Hematopoietic multipotent progenitor cell treated with erythropoietin and hydrocortisone succinate and interleukin-3 and kit ligand, for 15 days (in vitro differentiated cells): ENCODE measurements at regions not wholly inside any gene's neighbourhood (a gene's known extent, or its start where the extent isn't known, plus 50 kb on each side); places are given as distances from the start of the nearest gene placed in this dataset.
"Not testable (repeated sequence)": the region's sequence is repeated elsewhere in the genome, so short reads cannot be mapped to it uniquely, and the experiment has no call there.

Experiments used
- DNase-seq: peaks from one replicate; pipeline ENCODE4 v3.0.0-alpha.2; 2015; ENCODE audit warnings: low spot score

DNA sequence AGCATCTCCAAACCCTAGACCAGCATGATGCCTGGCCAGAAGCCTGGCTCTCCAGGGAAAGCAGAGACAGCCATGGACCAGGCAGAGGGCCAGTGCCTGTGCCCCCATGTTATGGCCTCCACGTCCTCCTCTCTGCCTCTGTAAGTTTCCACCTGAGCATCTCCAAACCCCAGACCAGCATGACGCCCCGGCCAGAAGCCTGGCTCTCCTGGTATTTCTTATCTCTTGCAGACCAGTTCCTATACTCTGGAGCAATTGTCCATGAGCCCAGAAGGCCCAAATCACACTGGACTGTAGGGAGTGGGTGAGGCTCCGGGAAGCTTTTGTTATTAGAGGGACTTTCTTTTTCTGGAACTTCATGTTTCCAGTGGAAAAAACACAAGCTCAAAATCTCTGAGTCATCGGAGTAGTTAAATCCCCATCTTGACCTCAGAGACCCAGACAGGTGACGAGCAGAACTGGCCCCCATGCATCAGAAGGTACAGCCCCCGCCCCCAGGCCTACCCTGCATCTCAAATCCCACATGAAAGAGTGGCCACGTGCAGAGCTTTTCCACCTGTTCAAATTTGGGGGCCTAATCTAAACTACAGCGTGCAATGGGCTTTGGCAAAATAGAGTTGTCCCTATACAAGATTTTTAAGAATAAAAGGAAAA lies 110.2 kb upstream of the FOXQ1 start:
- no peak for DNase-seq

DNA sequence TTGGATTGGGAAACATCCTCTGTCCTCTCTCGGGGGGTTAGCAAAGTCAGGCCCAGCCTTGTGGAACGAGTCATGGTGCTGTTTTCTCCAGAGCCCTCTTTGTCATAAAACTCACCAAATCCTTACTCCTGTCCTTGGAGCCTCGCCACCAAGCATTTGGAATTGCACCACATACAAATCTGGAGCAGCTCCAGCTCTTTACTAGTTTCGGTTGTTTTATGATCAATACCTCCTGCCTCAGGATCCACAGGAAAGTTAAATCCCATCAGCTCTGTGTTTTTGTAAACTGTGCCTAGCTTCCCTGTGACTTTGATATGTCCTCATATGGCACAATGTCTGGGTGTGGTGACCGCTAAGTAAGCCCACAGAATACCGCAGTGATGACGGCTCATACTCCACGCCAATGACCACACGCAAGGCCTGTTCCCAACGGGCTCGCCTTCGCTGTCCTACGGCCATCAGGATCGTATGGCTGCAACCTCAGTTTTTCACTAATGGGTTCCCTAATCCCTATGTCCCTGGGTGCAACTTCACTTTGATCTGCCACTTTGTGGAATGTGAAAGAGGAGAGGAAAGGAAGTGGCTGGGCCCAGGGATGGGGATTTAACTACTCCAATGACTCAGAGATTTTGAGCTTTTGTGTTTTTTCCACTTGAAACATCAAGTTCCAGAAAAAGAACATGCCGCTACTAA lies 111.3 kb upstream of the FOXQ1 start:
- DNase-seq: no peak

DNA sequence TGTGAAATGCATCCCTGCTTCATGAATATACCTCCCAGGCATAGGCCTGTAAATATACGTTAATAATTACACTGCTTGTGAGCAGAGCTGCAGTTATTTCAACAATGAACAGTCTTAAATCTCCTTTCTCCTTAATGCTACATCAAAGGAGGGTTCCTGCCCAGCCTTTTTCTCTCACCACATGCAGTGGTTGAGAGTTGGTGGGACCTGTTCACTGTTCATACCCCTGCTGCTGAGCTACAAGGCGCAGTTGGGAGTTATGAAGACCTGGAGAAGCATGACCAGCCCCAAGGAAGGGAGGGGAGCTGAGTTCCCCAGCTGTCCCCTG lies 111.9 kb upstream of the FOXQ1 start:
- no peak for DNase-seq

DNA sequence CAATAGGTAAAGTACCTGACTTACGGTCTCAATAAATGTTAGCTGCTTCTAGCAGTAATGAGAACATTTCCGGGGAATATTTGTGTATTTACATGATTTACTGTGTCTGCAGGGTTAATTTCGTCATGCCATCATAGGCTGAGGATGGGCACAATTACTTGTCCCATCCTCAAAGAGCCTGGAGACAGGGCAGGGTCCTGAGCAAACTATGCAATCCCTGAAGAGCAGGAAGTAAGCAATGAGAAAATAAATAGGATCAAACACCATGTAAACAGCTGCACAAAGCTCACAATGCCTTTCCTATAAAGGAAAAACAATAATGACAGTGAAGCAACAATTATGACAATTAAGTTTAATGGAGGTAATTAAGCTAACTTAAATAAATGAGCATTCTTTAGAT lies 114.6 kb upstream of the FOXQ1 start:
- no peak for DNase-seq

DNA sequence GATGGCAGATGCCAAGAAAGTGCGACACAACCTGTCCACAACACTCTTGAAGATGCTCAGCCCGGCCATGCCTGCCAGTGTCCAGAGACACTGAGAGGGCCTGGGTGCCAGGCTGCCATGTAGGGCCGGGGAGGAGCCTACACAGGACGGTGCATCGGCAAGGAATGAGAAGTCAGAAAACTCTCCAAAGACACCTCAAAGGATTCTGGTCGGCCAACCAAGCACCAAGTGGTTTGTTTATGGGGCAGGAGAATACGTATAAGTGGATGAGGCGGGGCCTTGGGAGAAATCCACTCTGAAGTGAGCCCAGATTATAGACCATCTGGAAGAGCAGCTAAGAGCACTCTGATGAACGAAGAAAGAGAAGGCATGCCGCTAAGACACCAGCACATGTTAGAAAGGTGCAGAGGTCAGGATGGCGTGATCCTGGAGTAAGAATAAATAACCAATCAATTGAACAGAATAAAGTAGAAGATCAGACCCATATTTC lies 120.7 kb upstream of the FOXQ1 start:
- no peak for DNase-seq

DNA sequence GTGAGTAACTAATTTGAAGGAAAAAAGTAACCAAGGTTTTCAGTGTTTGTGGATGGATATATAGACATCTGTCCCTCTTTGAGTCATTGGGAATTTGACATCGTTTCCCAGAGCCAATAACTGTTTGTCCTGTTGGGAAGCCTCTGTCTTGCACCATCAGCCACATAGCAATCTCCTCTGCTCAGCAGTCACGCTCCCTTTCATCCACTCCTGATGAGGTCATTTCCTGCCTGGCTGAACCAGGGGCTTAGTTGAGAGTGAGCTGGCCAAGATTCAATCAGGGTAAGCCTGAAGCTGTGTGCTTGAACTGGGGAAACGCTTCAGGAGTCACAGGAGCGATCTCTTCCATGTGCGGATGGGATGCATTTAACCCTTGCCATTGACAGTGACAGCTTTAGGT lies 121.5 kb upstream of the FOXQ1 start:
- DNase-seq: no peak

DNA sequence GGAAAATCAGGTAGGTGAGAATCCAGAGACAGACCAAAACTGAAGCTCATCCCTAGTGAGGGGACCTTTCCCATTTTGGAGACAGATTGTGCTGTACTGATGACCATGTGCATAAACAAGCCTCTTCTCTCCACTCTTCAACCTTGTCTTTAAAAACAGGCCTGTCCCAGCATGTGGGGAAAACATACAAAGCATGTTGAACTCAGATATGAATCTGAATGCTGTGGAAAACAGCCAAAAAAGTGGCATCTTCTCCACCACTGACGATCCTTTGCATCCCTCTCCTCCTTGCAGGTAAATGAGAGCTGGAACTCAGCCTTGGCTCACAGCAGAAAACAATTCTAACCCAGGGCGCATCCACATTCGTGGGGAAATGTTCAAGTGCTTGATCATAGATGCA lies 123.7 kb upstream of the FOXQ1 start:
- no peak for DNase-seq

DNA sequence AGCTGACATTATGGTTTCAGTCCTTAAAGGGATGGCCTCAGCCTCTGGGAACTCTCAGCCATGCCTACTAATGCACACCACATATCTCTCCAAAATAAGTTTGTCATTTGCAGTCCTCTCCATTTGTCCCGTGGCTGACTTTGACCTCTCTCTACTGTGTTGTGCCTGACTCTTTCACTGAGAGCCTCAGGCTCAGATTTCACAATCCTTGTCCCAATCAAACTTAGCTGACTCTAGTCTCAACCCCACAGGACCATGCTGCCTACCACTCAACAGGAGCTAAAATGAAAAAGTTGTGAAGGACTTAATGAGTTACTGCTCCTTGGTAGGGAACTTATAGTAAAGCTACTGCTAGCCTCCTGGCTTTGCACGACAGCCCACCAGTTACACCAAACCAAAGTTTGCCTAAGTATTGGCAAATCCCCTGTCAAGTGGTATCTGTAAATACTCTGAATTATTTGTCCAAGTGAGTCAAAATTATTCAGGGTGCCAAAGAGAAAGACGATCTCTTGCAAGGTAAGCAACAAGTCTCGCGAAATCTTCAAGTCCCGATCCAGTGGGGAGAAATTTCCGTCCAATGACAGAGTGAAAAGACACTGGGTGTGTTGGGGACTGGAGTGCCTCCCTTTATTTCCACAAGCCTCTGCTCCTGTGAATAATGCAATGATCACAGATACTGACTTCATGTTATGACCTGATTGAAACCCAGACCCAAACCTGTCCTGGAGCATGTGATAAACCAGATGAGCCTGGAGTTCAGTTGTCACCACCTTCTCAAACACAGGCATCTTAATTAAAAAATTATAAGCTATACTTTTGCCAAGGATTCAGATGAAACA lies 124.4 kb upstream of the FOXQ1 start:
- DNase-seq: no peak

DNA sequence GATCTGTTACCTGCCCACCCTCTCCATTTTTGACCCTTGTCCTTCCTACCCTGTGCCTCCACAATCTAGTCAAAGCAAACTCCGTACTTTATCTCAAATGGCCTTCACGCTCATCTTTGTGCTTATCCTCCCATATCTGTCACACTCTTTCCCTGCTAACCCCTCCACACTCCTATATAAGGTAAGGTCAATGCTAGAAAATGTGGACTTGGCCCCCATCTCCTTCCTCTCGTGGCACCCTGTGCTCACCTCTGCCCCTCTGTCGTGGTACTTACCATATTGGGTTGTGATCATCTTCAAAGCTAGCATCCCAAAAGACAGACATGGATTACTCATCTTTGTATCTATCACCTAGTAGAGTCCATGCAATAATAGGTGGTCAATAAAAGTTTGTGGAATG lies 127.6 kb upstream of the FOXQ1 start:
- DNase-seq: no peak

DNA sequence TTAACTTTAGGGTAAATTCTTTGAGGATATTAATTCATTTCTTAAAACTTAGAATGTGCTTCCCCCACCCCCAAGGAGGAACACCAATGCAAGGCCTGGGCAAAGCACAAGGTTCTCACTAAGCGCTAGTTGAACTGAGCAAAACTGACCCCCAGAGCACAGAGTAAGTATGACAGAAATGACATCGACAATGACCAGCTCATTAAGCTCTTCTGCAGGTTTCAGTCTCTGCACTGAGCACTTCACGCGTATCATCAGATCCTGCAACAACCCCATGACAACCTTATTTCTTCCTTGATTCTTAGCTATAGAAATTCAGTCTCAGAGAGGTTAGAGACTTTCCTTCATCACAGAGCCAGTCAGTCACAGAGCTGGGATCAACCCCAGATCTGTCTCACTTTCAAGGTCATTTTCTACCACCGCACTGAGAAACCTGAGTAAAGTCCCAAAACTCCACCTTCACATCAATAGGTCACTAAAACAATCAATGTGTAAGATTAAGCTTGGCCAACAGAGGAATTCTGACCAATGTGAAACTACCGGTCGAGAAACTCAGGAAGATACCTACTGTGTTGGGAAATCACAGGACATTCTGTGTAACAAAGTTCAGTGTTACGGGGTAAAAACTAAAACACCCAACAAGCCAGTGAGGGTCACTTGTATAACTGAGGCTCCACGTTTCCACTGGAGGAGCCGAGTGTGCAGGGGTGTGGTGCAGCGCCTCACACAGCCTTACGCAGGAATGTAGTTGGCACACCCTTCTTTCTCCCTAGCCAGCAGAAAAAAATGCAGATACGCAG lies 129.0 kb upstream of the FOXQ1 start:
- DNase-seq: no peak

DNA sequence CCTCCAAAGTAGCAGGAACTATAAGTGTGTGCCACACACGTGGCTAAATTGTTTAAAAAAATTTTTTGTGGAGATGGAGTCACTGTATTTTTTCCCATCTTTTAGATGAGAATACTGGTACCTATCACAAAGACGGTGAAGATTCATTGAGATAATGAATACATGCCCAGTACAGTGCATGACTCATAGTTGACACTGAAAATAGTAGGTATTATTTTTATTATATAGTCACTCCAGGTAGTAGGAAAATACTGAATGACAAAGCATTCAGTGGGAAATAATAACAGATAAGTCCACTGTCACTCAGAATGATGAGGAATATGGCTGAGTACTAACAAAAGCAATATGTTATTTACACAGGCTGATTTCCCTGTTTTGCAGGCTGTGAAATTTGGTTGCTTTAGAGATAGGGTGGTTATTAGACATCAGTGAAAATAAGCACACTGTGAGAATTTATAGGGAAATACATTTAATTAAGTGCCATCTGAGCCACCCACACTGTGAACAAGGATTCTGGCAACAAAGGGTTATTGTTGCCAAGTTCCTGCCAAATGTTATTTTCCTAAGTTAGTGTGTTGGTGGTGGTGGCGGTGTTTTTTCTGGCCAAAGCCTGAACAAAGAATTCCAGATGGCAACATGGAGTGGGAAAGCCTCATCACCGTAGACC lies 129.8 kb upstream of the FOXQ1 start:
- no peak for DNase-seq

DNA sequence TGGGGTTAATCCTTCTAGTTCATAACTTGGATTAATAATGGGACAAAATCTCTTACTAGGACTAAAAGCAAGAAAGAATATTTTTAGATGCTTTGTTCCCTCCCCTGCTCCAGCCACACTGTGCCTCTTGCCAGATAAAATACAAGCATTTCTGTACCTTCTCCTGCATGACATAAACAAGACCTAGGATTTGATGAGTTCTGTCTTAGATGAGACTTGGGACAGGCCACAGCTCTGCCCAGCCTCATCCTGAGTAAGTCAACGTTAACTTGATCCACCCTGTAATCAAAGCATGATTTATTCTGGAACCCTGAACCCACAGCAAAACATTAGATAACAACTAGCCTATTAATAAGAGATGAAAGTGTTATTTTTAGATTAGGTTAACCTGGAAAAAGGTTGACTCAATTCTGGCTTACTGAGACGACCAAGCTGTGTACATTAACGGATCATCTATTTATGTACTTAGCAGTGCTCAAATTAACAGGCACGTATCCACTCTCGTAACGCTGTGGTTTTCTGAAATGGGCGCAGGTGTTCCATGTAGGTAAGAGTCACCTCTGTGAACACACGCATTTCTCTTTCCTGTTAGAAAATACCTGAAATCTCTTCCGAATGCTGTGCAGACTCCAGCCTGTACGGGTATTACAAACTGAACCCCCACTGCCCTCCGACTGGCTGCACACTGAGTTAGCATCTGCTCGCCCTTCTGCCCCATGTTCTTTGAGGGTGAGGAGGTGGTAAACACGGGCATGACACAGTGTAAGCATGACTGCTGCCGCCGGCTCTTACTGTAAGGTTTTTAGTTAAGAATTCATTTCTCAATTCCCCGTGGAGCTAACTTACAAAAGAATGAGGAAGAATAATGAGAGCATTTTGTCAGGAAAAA lies 132.1 kb upstream of the FOXQ1 start:
- DNase-seq: no peak

DNA sequence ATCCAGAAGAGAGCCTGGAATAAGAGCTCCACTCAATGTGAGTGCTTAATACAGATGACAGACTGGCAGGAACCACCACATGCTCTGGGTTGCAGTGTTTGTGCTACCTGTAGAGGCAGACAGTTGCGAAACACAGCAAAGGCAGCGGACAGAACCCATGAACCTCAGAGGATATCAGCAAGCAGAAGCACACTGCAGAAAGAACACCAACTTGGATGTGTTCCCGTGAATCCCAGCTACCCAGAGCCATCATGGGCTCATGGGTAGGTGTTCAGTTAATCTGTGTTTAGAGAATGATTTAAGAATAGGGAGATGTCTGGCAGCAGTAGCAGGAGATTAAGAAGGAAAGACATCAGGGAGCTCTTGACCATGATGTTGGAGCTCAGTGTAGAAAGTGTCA lies 133.3 kb upstream of the FOXQ1 start:
- no peak for DNase-seq

DNA sequence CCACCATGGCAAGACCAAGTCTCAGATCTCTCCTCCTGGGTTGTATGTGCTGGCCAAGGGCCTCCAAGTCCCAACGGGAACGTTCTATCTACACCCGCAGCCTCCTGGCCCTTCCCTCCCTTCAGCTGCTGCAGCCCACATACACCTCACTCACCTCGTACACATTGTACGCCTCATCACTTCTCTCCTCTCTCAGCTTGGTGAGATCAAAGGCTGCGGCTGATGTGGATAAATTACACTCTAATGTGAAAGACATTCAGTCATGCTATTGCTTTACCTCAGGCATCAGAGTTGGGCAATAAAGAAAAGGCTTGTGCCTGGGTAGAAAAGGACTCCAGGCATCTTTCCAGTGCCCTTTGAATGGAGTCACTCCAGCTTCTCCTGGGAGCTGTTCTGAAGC lies 135.3 kb upstream of the FOXQ1 start:
- DNase-seq: no peak

DNA sequence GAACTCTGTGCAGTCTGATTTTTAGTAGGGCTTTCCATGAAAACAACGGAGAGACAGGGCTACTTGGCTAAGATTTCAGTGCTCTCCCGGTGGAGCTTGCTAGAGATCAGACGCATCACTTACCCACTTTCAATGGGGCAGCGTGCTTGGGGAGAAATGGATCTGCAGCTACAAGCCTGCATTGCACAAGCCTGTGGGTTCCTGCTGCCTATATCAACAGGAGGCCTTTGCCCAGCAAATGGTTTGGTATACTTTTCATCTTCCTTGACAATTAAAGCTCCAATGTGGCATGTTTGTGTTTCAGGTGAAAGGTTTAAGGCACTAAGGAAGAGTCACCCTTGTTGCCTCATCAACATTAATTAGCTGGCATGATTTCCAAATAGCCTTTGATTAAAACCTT lies 136.0 kb upstream of the FOXQ1 start:
- no peak for DNase-seq

DNA sequence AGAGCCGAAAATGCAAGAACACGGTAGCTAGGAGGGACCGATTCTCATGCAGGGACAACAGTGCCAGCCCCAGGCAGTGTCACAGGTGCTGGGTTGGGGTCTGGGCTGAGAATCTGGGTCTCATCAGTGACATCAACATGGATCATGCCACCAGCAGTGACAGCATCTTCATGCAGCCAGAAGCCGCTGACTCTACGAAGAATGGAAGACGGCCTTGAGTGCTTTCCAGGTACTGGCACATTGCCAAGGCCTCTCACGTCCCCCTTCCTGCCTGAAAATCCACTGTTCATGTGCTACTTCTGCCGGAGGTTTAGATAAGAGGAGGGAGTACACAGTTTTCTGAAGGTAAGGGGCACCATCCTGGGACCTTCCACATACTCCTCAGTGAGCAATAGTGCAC lies 141.1 kb upstream of the FOXQ1 start:
- DNase-seq: no peak

DNA sequence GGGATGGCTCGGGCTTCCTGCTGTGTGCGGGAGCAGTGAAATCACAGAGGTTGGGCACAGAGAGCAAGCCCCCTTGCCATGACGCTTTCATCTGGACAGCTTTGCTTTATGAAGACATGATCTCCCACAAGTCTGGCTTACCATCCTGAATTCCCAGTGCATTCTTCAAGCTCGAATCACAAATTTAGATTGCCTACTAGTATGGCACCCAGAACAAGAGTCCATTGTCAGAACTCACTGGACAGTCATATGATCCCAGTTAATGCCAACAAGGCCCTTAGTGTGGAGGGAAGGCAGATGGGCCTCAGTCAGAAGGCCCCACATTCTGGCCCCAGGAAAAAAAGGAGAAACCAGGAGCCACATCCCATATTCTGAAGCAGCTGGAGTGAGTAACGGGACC lies 147.3 kb upstream of the FOXQ1 start:
- DNase-seq: no peak

DNA sequence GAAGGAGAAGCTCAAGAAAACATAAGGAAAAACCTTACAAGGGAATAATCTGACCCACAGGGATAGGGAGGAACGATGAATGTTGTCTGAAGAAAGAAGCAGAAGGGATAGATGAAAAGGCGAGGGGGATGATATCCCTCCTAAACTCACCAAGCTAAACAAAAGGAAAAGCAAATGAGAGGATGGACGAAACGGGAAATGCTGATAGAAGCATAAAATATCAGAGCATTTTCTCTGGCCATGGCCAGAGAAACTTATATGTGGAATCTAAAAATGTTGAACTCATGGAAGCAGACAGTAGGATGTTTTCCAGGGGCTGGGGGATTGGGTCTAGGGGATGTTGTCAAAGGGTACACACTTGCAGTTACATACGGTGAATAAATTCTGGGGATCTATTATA lies 148.4 kb upstream of the FOXQ1 start:
- DNase-seq: no peak

DNA sequence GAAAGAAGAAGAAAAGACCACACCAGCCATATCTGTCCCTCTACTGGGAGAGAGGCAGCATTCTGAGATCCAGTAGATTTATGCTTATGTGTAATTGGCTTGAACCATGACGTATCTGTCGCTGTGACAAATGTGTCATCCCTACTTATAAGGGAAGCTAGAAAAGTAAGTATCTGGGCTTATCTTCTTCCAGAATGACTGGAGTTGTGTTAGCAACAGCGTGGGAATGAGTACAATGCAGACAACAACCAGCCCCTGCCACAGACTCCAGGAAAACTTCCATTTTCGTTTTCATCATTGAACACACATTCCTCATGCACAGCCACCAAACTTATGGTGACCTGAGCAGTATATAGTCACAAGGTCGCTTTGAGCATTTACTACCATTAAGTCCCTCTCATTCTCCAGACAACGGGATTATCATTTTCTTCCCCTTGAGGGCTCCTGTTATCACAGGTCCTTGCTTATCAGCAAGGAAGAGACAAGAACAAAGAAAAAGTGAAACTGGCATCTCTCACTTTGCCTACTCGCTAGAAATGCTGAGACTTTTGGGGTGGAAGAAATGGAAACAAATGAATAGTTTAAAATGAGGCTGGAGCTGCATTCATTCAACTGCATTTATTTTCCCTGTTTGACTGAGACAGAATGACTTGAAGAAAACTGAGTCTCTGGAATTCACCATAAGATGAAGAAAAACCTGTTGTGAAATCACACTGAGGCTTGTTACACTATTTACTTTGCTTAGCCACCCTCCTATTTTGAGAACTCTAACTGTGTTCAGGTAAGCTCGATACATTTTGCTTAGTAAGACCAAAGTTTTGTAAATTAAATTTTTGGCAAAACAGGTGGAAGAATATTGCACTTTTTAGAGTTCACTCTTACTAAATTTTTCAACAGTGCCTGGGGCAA lies 149.3 kb upstream of the FOXQ1 start:
- no peak for DNase-seq

DNA sequence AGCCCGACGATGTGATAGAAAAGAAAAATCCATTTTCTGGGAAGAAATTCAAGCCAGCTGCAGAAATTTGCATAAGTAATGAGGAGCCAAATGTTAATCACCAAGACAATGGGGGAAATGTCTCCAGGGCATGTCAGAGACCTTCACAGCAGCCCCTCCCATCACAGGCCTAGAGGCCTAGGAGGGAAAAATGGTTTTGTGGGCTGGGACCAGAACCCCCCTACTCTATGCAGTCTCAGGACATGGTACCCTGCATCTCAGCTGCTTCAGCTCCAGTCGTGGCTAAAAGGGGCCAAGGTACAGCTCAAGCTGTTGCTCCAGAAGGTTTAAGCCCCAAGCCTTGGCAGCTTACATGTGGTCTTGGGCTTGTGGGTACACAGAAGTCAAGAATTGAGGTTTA lies 155.5 kb upstream of the FOXQ1 start:
- not testable (repeated sequence) for DNase-seq
